ENCODE measurements at regions not wholly inside any gene's neighbourhood (a gene's known extent, or its start where the extent isn't known, plus 50 kb on each side); places are given as distances from the start of the nearest gene placed in this dataset.
"Not testable (repeated sequence)": the region's sequence is repeated elsewhere in the genome, so short reads cannot be mapped to it uniquely, and the experiment has no call there.

DNA sequence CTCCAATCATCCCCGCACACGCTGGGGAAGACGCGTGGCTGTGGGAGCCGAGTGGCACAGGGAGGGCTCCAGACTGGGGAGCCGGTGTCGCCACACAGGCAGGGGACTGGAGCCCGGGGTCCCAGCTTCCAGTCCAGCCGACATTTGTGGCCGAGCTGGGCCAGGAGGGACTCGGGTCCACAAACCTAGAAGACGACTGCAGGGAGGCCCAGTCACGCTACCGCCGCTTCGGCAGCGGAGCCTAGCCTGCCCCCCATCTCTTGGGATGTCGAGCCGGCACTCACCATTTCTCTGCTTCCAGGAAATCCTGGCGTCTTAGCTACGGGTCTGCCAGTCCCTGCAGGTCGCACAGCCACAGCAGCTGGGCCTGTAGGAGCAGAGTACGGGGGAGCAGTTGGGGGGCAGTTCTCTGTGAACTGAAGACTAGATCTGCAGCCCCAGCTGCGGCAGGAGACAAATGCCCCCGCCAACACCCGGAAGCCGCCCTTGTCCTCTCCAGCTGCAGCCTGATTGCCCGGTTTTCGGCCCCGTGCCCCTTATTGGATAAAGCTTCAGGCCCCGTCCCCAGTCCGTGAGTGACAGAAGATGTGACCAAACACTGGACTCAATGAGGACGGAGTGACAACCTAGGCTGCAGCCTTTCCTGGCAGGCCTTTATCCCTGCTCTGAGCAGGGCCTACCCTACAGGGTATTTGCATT is 270.7 kb downstream of the ZNF33B start:
- DNase-seq = no peak

DNA sequence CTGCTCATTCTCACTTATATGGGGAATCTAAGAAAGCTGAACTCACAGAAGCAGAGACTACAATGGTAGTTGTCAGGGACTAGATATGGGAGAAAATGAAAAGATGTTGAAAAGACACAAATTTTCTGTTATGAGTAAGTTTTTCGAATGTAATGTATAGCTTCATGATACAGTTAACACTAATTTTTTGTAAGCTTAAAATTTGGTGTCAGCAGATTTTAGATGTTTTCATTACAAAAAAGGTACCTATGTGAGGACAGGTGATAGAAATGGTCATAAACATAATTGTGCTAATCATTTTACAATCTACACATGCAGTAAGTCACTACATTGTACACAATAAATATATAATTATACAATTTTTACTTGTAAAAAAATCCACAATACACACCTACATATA is 286.6 kb downstream of the ZNF33B start:
- no peak for DNase-seq

GRCh38 chr10:42336593-42337337 is 301.6 kb downstream of the ZNF33B start:
- not testable (repeated sequence) for DNase-seq

GRCh38 chr10:42335653-42336296 is 302.6 kb downstream of the ZNF33B start:
- not testable (repeated sequence) for DNase-seq

GRCh38 chr10:42304341-42304740 is 334.0 kb downstream of the ZNF33B start:
- DNase-seq = no peak

GRCh38 chr10:42281896-42282295 is 356.5 kb downstream of the ZNF33B start:
- DNase-seq = not testable (repeated sequence)

DNA sequence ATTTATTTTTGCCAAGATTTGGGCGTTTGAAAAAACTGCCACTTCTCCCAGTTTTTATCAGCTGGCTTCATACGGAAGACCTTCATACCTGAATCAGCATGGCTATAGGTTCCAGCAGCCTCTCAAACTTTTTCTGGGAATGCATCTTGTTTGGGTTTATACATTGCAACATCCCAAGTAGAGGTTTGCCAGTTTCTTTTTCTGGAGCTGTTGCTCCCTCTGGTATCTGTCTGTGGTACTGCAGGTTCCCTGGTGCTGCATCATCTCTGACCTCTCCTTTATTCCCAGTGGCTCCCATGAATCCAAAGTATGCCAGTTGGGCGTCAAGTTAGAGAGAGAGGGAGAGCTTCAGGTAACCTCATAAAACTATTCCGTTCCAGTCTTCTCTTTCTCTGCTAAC is 368.6 kb downstream of the ZNF33B start:
- not testable (repeated sequence) for DNase-seq

DNA sequence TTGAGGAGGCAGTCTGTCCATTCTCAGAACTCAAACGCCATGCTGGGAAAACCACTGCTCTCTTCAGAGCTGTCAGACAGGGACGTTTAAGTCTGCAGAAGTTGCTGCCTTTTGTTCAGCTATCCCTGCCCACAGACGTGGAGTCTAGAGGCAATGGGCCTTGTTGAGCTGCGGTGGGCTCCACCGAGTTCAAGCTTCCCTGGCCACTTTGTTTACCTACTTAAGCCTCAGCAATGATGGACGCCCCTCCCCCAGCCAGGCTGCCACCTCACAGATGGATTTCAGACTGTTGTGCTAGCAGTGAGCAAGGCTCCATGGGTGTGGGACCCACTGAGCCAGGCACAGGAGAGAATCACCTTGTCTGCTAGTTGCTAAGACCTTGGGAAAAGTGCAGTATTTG is 375.1 kb downstream of the ZNF33B start:
- not testable (repeated sequence) for DNase-seq

- DNase-seq = not testable (repeated sequence)
These were observed 395.4 kb downstream of the ZNF33B start for GRCh38 chr10:42243002-42243401.

GRCh38 chr10:42242135-42242805 is 396.1 kb downstream of the ZNF33B start:
- no peak for DNase-seq

DNA sequence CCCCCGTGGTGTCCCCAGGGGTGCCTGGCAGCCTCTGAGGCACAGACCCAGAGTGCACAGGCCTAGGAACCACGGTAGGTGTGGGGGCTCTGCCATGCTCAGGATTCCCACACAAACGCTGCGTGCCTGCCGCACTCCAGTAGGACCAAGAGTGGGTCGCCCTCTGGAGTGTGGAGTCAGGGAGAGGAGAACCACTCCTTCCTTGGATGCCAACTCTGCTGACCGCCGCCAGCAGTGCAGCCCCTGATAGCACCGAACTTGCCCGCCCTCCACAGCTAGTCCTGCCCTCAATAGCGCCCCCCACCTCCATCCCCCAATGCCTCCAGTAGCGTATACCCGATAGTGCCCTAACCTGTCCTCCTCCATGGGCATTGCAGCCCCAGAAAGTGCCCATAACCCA is 402.0 kb downstream of the ZNF33B start:
- DNase-seq = not testable (repeated sequence)

- not testable (repeated sequence) for DNase-seq
These were observed 402.6 kb downstream of the ZNF33B start for GRCh38 chr10:42235736-42236135.

- not testable (repeated sequence) for DNase-seq
These were observed 403.1 kb downstream of the ZNF33B start for GRCh38 chr10:42235241-42235640.

DNA sequence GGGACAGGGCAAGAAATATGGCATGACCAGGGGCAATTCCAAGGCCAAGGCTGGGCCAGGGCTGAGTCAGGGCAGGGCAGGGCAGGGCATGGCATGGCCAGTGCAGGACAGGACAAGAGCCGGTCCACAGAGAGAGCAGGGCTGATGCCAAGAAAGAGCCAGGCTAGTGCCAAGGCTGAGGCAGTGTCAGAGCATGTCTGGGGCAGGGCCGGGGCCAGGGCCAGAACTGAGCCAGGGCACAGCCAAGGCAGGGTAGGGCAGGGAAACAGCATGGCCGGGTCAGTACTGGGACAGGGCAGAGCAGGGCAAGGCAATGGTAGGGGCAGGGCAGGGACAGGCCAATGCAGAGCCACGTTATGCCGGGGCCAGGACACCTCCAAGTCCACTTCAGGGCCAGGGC is 403.9 kb downstream of the ZNF33B start:
- DNase-seq = not testable (repeated sequence)

GRCh38 chr10:42233461-42234206 is 404.7 kb downstream of the ZNF33B start:
- not testable (repeated sequence) for DNase-seq

GRCh38 chr10:42232955-42233354 is 405.4 kb downstream of the ZNF33B start:
- not testable (repeated sequence) for DNase-seq

GRCh38 chr10:42230812-42231211 is 407.6 kb downstream of the ZNF33B start:
- DNase-seq = not testable (repeated sequence)

DNA sequence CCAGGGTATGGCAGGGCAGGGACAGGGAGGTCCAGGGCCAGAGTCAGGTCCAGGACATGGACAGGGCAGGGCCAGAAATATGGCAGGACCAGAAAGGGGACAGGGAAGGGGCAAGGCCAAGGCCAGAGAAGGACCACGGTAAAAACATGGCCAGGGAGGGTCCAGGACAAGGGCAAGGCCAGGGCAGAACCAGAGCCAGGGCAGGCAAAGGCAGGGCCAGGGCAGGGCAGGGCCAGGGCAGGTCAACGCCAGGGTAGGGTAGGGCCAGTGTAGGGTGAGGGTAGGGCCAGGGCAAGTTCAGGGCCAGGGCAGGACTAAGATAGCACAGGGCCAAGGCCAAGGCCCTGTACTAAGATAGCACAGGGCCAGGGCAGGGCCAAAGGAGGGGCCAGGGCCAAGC is 408.3 kb downstream of the ZNF33B start:
- DNase-seq = not testable (repeated sequence)

GRCh38 chr10:42227859-42228258 is 410.5 kb downstream of the ZNF33B start:
- not testable (repeated sequence) for DNase-seq

DNA sequence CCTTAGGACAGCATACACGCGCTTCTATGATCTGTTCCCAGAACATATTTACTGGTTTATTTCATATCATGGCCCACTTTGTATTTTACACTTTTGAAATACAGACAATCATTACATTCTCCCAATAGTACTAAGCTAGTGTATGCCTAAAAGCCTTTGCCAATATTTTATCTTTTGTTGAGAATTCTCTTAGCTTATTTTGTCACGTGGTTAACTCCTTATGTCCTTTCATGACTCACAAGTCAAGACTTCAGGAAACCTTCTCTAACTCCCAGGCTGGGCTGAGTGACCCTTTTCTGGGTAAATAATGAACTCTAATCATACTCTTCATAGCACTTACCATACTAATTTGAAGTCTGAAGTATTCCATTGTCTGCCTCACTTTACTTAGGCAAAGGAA is 444.8 kb downstream of the ZNF33B start:
- not testable (repeated sequence) for DNase-seq

DNA sequence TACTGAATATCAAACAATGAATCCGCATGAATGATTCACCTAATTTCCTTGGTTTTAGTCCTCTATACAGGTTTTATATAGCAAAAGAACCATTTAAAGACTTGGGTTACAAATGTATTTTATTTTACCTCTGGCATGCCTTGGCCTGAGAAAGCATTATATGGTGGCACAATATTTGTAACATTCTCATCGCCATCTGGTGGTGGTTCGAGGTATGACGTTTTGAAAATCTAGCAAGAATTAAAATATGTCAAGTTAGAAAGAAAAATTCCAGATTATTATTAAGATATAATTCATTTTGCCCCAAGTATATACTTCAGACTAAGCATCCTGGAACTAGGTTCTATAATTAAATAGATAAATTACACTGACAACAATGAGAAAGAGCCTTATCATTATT is 445.9 kb downstream of the ZNF33B start:
- peak; percentile 8 for DNase-seq

- DNase-seq = not testable (repeated sequence)
These were observed 450.7 kb downstream of the ZNF33B start for GRCh38 chr10:42187501-42188195.
